NCI-H128 (cell line): ENCODE measurements at regions not wholly inside any gene's neighbourhood (a gene's known extent, or its start where the extent isn't known, plus 50 kb on each side); places are given as distances from the start of the nearest gene placed in this dataset.
"Not testable (repeated sequence)": the region's sequence is repeated elsewhere in the genome, so short reads cannot be mapped to it uniquely, and the experiment has no call there.

Experiments used
- DNase-seq: peaks from one replicate; lab custom pipeline; 2025; ENCODE audit not compliant: unreplicated experiment; lab: John Stamatoyannopoulos, UW

DNA sequence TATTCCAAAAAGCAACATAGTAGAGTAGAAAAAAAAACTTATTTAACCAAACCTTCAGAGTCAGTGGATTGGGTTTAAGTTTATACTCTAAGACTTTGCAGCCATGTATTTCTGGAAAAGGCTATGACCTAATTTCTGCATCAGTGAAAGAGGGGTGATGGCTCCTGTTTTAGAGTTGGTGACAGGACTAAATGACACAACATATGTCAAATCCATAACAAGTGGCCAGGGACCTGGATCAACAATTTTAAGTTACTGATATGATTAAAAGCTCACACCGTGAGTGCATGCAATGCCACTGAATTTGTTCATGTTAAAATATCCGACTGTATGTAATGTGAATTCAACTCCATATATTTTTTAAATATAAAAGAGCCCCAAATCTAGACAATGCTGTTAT lies 390.6 kb downstream of the TNS3 start:
- DNase-seq: no peak

DNA sequence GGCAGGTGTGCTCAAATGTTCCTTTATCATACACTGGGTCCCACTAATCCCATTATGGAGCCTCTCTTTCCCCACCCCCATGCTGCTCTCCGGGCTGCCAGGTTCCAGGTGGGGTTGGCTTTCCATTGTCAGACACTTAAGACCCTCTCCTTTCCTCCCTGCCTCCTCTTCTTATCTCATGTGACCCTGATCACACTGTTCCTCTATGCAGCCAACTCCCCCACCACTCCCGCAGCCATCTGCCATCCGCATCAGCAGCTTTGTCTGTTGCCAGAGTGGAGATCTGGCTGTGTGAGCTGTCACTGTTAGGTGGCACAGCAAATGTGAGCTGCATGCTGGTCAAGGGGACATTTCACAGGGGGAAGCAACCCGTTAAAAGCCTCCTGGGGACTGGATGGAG lies 391.4 kb downstream of the TNS3 start:
- DNase-seq: no peak

DNA sequence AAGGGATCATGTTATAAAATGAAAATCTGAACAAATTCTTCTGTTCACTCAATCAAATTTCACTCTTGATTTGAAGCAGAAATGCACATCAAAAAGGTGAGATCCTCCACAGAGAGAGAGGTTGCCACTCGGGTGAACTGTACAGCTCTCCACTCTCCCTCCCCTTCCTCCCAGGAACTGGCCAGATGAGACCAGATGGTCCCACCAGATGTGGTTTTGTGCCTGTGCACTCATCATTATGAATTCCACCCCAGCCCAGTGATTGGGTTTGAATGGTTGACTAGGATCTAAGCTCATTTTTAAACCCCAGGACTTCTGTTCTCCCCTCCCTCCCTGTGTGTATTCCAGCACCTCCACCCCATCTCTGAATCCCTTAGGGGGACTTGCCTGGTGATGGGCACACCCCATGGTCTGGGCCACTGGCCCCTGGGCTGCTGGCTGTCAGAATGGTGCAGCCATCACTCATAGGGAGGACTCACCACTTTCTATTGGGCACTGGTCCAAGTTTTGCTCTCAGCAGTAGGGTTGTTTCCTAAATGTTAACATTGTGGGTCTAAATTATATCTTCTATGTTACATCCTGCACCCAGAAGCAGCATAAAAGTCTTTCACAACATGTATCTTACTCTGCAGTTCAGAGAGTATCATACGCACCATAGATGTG lies 393.1 kb downstream of the TNS3 start:
- no peak for DNase-seq

DNA sequence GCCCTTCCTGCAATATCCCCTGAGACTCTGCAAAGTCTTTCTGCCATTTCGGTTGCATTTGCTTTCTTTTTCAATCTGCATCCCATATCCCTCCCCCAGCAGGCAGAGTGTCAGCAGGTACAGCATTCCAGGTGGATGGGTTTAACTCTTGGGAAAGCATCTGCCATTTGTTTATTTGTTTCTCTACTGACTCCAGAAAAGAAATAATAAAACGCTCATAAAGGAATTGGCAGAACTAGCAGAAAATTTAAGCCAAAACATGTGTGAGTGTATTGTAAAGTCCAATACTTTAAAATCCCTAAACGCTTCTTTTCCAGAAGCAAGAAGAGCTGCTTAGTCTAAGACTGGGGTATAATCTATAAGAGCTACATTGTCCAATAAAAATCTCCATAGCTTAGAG lies 393.8 kb downstream of the TNS3 start:
- no peak for DNase-seq

DNA sequence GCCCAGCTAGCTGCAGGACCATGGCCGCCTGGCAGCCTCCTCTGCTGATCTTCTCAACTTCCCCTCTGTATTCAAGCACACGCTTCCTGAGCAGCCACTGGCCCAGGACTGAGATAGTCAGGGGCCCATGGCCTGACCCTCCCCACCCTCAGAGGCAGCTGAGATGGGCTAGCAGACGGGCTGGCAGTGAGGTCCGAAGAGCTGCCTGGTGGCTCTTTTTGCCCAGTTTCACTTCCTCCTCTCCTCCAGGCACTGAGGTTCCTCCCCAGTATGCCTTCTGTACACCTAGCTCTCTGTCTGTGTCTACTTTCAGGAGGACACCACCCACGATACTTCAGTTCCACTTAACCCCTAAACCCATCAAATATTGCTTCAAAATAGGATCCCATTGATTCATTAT lies 395.6 kb downstream of the TNS3 start:
- no peak for DNase-seq

DNA sequence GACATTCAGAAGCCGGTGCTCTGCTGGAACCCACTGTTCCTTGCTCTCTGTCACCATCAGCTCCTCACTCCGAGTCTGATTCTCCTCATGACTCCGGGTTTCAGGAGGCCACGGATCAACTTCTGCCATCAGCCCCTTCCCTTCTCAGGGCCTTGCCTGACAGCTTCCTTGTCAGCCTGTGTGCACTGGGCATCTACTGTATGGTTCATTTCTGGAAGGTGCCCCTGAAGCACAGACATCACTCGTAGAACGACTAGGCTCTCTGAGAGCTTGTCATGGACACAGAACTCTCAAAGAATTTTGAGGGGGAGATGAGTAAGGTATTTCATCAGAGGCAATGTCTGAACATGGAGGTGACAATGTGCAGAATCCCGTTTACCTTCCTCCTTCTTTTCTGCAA lies 396.1 kb downstream of the TNS3 start:
- no peak for DNase-seq

DNA sequence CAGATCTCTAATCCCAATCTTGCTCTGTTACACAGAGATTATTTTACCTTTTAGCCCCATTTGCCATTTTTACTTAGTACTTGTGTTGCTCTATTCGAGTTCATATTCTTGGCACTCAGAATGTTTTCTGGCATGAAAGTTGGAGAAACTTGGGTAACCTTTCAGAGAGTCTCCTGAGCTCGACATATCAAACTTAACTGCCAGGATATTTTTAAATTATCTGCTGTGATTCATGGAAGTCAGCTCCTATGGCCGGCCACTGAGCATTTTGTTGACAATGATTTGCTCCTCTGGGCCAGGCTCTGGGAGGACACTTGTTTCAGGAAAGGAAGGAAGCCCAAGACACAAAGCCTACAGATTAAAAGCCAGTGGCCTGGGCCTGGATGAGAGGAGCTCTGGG lies 396.7 kb downstream of the TNS3 start:
- no peak for DNase-seq

DNA sequence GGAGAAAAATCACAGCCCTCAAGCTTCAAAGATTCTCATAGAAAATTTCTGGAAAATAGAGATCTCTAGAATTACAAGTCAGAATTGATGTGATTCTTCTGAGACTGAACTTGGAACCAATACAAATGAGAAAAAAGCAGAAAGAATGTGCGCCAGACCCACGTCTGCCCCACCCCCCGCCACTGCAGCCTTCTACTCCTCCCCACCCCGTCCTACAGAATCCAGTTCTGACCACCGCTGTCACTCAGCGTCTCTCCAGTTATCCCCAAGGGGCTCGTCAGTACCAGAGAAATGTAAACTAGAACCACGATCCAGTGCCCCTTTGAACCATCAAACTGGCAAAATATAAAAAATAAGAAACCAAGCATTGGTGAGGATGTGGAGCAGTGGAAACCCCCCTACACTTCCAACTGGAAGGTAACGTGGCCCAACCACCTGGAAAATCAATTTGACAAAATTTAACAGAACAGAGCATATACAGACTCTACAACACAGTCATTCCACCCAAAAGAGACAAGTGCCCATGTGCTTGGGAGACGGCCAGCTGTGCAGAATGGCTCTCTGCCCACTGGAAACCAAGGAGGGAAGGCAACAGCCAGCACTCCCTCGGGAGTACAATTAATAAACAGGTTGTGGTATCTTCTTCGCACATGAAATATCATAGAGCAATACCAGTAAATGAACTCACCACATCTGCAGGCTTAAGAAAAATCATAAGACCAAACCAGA lies 397.9 kb downstream of the TNS3 start:
- no peak for DNase-seq

DNA sequence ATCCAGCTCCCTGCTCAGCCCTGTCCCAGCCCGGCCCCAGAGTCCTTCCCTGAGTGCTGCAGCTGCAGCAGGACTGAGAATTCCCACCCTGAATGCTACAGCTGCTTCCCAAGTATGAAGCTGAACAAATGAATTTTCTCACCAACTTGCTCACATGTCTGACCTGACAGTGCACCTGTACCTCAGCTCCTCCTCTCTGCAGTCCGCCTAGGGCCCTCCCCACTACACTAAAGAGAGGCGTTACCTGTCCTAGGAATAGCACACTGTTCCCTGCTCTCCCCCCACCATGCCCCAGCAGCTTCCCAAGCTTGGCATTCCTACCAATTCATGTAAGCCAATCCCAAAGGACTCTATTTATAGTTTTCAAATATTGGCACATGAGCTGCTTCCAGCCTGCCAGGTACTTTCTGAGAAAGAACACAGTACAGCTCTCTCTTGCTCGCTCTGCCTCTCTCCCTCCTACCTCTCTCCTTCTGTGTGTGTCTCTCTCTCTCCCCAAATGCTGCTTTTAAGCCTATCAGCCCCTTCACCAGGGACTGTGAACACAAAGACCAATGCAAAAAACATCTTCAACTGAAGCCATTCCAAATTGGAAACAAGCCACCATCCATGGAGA lies 400.1 kb downstream of the TNS3 start:
- DNase-seq: no peak

DNA sequence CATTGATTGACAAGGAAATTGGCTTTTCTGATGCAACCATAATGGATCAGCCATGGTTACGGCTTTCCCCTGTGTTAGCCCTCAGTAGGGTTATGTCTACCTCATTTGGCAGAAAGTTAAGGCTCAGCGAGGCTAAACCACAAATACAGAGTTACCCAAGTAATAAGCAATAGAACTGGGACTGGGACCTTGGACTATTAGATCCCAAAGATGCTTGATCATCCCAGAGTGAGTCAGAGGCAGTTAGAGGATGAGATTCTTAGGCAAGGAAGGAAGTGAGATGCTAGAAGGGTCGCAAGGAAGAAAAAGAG lies 401.4 kb downstream of the TNS3 start:
- DNase-seq: no peak

DNA sequence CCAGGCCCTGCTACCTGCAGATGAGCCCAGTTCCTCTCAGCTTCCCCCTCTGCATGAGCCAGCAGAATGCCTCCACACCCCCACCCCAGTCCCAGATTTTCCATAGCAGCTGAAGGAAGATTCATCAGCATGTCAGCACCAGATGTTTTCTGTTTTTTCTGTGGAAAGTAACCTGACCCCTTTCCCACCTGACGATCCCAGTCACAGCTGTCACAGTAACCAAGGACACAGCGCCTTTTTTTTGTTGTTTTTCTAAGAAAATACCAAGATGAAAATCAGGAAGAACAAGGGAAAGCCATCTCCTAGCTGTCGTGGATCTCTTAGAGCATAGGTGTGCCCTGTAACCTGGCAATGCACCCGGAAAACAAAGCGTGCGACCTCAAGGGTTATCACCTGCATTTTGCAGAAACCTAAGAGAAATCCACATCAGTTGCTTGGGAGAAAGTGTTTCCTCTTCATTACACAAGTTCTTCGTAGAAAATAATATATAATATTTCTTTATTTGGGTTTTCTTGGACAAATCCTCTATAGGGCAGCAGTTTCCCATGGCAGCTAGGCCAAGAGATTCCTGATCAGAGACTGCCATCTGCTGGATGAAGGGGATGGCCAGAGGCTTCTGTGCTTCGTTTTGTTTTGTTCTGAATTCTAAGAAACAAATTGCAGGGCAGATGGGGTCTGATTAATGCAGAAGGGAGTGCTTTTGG lies 401.9 kb downstream of the TNS3 start:
- DNase-seq: peak; percentile 38

DNA sequence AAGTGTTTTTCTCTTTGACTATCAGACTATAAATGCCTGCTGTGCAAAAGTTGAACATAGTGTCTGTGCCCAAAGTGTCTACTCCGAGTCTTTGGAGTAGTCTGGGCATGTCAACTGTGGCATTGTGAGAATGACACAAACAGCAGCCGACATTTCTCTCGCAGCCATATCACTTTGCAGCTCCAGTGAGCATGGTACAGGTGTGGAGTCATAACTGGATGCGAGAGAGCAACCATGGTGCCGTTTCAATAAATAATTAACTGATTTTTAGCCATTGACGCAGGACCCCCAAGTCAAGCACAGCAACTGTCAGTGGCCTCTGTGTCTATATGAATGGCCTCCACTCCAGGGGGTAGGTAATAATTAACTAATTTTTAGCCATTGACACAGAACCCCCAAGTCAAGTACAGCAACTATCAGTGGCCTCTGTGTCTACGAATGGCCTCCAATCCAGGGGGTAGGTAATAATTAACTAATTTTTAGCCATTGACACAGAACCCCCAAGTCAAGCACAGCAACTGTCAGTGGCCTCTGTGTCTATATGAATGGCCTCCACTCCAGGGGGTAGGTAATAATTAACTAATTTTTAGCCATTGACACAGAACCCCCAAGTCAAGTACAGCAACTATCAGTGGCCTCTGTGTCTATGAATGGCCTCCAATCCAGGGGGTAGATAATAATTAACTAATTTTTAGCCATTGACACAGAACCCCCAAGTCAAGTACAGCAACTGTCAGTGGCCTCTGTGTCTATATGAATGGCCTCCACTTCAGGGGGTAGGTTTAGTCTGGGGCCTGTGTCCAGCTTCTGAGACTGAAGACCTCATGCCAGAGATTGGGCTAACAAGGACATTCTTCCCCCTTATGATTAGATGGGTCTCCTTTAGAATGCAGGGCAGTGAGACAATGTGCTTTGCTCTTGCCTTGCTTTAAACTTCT lies 409.0 kb downstream of the TNS3 start:
- not testable (repeated sequence) for DNase-seq

DNA sequence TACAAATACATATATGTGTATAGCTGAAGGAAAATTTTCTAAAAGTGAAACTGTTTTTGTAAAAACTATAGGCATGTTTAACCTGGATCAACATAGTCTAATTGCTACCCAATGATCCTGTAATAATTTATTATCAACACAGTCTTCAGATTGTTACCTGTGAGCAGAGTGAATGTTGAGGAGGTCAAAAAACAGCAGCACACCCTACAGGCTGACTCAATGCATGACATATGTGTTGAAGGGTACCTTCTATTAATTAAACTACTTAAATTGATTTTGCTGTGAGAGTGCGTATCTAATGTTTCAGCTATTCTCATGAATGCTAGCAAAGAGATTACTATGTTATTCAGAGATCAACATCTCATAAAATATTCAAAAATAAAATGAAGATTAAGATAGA lies 411.4 kb downstream of the TNS3 start:
- no peak for DNase-seq

DNA sequence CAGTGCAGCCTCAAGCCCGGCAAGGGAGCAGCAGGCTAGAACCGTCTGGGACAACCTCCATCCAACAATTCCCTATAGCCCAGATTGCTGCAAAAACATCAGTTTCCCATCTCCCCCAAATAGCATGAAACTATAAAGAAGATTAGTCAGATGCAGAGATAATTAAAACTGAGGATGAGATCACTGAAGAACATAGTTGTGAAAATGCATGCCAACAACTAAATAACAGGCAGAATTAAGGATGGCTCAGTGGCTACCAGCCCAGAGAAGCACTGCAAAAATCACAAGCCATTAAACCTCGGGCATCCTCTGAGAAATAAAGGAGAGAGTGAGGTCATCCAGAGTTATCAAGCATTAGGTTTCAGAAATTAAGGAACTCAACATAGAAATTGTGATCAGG lies 427.1 kb downstream of the TNS3 start:
- no peak for DNase-seq

DNA sequence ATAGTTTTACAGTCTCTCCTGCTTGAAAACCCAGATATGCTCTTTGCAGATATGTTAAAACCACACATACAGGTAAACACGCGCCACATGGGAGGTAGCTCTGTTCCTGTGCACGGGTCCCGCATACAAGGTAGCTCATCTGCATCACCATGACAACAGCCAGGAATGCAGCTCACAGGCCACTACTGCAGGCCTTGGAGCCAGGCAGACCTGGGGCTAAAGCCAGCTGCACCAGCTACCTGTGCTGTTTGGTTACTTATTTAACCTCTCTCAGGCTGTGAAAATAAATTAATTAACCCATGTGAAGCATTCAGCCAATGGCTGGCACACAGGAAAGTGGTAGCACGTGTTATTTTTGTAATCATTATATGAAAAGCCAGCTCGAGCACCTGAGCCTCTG lies 428.3 kb downstream of the TNS3 start:
- DNase-seq: peak; percentile 24

DNA sequence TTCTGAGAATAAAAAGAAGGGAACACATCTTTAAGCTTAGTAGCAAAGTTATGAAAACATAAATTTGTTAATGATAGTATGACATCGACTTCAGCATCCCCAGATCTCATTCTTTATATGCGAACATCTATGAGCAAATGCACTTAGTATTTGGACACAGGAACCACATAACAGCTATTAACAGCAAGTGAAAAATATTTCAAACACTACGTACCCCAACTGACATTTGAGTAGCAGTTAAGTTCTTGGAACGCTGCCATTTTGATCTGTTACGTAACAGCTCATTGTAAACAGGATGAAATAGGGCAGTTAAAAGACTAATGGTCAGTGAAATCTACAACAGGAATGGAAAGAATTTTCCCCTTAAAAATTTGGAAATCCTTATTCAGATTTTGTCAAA lies 428.9 kb downstream of the TNS3 start:
- peak; percentile 50 for DNase-seq

DNA sequence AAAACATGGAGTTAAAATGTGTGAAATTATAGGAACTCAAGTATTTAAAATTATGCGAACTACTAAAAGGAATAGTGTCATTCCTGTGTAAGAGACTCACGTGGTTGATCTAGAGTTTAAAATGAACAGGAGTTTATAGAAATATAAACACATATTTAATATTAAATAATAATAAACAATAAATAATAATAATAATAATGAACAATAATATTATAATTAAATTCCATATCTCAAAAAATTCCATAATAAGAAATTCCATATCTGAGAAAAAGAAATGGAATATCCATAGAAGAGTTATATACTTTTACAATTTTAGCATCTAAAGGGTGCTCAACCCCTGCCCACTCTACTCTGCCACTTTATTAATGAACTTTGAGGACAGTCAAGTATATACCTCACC lies 429.6 kb downstream of the TNS3 start:
- no peak for DNase-seq

DNA sequence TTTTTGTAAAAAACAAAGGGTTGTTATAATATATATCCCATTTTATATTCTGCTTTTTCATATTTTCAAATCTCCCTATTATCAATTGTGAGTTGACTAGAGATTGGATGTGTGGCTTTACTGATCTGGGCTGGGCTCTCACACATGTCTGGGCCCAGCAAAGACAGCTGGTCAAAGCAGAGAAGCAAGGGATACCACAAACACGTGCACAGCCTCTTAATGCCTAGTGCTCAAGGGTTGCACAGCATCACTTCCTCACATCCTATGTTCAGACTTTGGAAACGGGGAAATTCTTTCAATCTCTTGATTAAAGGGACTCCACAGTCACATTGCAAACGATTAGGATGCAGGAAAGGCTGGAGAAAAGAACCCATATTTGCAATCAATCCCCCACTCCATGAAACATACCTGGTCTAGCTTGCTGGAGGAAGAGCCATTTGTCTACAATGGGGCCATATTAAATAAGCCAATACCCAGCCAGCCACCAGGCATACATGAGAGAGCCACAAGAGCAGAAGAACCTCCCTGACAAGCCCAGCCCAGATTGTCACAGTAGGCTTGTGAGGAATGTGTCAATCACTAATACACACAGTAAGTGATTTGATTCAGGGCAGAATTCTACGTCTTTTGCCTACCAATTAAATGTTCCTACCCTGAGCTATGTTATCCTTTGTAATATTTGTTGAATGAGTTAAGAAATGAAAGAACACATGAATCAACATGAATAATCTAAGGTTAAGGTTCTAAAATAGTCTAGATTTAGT lies 431.2 kb downstream of the TNS3 start:
- no peak for DNase-seq

DNA sequence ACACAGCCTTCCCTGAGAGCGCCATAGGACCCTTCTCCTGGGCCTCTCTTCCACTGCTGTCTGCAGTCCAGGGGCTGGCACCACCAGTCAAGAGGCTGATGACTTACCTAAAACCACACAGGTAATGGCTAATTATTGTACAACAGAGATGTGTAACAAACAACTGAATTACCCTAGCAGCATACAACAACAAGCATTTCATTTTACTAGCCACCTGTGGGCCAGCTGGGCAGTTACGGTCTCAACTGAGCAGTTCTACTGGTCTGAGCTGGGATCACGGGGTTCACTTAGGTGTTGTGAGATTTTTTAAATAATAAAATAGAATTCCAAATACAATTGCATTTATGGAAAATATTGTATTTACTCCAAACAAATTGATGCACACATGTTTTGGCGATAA lies 431.9 kb downstream of the TNS3 start:
- no peak for DNase-seq

DNA sequence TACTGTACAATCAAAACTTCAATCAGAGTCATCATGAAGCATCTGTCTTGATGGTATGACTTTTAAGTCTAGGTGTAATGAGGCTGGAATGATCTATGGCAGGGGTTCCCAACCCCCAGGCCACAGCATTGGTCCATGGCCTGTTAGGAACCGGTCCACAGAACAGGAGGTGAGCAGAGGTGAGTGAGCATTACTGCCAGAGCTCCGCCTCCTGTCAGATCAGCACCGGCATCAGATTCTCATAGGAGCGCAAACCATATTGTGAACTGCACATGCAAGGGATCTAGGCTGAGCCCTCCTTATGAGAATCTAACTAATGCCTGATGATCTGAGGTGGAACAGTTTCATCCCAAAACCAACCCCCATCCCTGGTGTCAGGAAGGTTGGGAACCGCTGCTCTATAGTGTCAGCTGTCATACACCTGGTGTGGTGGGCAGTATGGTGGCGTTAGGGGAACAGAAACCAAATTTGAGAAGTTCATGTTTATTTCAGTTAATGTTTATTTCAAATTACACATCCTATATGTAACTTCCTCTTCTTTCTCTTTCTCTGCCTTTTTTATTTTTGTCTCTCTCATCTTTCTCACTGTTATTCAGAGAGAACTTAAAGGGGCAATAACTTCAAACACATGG lies 432.6 kb downstream of the TNS3 start:
- DNase-seq: no peak
